ENCODE measurements at regions not wholly inside any gene's neighbourhood (a gene's known extent, or its start where the extent isn't known, plus 50 kb on each side); places are given as distances from the start of the nearest gene placed in this dataset.

- Histone ChIP-seq H3K4me3 (ENCODE audit: low read length in 3 of 3) (no peak overlapping the region), H3K27ac (ENCODE audit: low read depth in 2 of 2, low read length in 2 of 2) (no peak overlapping the region), H3K36me3 (ENCODE audit: control insufficient read depth in 2 of 3, insufficient read depth in 3 of 3, low read length in 3 of 3) (no peaks in the 10 kb centered on the region), H3K9ac (ENCODE audit: low read length in 3 of 3) (no peak overlapping the region), H3K27me3 (ENCODE audit: control insufficient read depth, insufficient read depth, low read length) (no peaks in the 10 kb centered on the region), H3K4me1 (ENCODE audit: control insufficient read depth in 2 of 3, insufficient read depth in 2 of 3, low read depth in 1 of 3, low read length in 3 of 3) (no peaks in the 10 kb centered on the region), H3K9me3 (ENCODE audit: control insufficient read depth in 2 of 3, insufficient read depth in 1 of 3, low read length in 3 of 3) (peaks cover 0 to 5% (median 0%) of the 10 kb centered on the region in 3 donors)
- no peak for TF ChIP-seq CTCF (IDR thresholded peaks at IDR 0.05; ENCODE audit: borderline replicate concordance, extremely low read depth, insufficient read depth)
- FAIRE-seq (no peak), DNase-seq (no peak)
- intact Hi-C loops (cut with DNase I) = no loop called here
These were observed 274.7 kb downstream of the MN1 start for GRCh38 chr22:27526901-27527300.

- H3K36me3 ChIP-seq (ENCODE audit: control insufficient read depth in 2 of 3, insufficient read depth in 3 of 3, low read length in 3 of 3) = no peaks in the 10 kb centered on the region
- H3K27me3 ChIP-seq (ENCODE audit: control insufficient read depth, insufficient read depth, low read length) = no peaks in the 10 kb centered on the region
- H3K4me1 ChIP-seq (ENCODE audit: control insufficient read depth in 2 of 3, insufficient read depth in 2 of 3, low read depth in 1 of 3, low read length in 3 of 3) = no peaks in the 10 kb centered on the region
- peaks cover 0 to 5% (median 0%) of the 10 kb centered on the region in 3 donors for H3K9me3 ChIP-seq (ENCODE audit: control insufficient read depth in 2 of 3, insufficient read depth in 1 of 3, low read length in 3 of 3)
- H3K4me3 ChIP-seq (ENCODE audit: low read length in 3 of 3) = no peak overlapping the region
- no peak overlapping the region for H3K27ac ChIP-seq (ENCODE audit: low read depth in 2 of 2, low read length in 2 of 2)
- DNase-seq (no peak), FAIRE-seq (no peak)
- no peak overlapping the region for H3K9ac ChIP-seq (ENCODE audit: low read length in 3 of 3)
- intact Hi-C loops (cut with DNase I) = no loop called here
- TF ChIP-seq CTCF (IDR thresholded peaks at IDR 0.05; ENCODE audit: borderline replicate concordance, extremely low read depth, insufficient read depth) = no peak
These were observed 269.6 kb downstream of the MN1 start for GRCh38 chr22:27531782-27532530.

GRCh38 chr22:27533105-27533745 is 268.3 kb downstream of the MN1 start:
- no peaks in the 10 kb centered on the region for H3K4me1 ChIP-seq (ENCODE audit: control insufficient read depth in 2 of 3, insufficient read depth in 2 of 3, low read depth in 1 of 3, low read length in 3 of 3)
- H3K36me3 ChIP-seq (ENCODE audit: control insufficient read depth in 2 of 3, insufficient read depth in 3 of 3, low read length in 3 of 3) = no peaks in the 10 kb centered on the region
- intact Hi-C loops (cut with DNase I) = no loop called here
- H3K4me3 ChIP-seq (ENCODE audit: low read length in 3 of 3) = no peak overlapping the region
- no peak overlapping the region for H3K27ac ChIP-seq (ENCODE audit: low read depth in 2 of 2, low read length in 2 of 2)
- DNase-seq (peak in 1 of 5 donors; percentile 44), FAIRE-seq (no peak)
- no peaks in the 10 kb centered on the region for H3K27me3 ChIP-seq (ENCODE audit: control insufficient read depth, insufficient read depth, low read length)
- no peak for TF ChIP-seq CTCF (IDR thresholded peaks at IDR 0.05; ENCODE audit: borderline replicate concordance, extremely low read depth, insufficient read depth)
- no peak overlapping the region for H3K9ac ChIP-seq (ENCODE audit: low read length in 3 of 3)
- peaks cover 0 to 5% (median 0%) of the 10 kb centered on the region in 3 donors for H3K9me3 ChIP-seq (ENCODE audit: control insufficient read depth in 2 of 3, insufficient read depth in 1 of 3, low read length in 3 of 3)

Measured in kidney (tissue), 13 donors.